ENCODE measurements at regions not wholly inside any gene's neighbourhood (a gene's known extent, or its start where the extent isn't known, plus 50 kb on each side); places are given as distances from the start of the nearest gene placed in this dataset.

DNA sequence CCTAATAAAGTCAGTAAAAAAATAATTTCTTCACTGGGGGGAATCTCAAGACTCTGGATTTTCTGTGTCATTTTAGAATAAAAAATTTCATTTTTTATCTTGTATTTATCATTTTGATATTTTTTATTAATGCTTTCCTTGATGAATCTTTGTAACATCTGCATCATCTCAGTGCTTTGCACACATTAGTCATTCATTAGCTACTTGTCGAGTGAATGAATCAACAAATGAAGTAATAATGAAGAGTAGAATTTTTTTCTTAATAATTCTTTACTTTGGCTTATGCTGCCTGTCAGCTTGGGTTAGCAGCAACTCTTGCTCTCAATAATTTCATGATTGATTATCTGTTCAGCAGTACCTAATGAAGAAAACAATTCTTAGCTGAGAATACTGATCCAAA, 530.8 kb downstream of the GRXCR1 start (continued):
- TF ChIP-seq ZFP41 (CRISPR knock-in tag; IDR thresholded peaks at IDR 0.05; ENCODE audit: borderline replicate concordance) (no peak), DZIP1 (CRISPR knock-in tag; IDR thresholded peaks at IDR 0.05) (no peak), RBM39 (IDR thresholded peaks at IDR 0.05; ENCODE audit: low read depth, low read length, poor library complexity, severe bottlenecking) (no peak), MYNN (CRISPR knock-in tag; IDR thresholded peaks at IDR 0.05; ENCODE audit: low read depth) (no peak), HMGA1 (CRISPR knock-in tag; conservative IDR thresholded peaks at IDR 0.05) (no peak), ZC3H4 (CRISPR knock-in tag; IDR thresholded peaks at IDR 0.05; ENCODE audit: borderline replicate concordance) (no peak)
- TF ChIP-seq, protein P1, sequence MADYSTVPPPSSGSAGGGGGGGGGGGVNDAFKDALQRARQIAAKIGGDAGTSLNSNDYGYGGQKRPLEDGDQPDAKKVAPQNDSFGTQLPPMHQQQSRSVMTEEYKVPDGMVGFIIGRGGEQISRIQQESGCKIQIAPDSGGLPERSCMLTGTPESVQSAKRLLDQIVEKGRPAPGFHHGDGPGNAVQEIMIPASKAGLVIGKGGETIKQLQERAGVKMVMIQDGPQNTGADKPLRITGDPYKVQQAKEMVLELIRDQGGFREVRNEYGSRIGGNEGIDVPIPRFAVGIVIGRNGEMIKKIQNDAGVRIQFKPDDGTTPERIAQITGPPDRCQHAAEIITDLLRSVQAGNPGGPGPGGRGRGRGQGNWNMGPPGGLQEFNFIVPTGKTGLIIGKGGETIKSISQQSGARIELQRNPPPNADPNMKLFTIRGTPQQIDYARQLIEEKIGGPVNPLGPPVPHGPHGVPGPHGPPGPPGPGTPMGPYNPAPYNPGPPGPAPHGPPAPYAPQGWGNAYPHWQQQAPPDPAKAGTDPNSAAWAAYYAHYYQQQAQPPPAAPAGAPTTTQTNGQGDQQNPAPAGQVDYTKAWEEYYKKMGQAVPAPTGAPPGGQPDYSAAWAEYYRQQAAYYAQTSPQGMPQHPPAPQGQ (CRISPR knock-in tag; IDR thresholded peaks at IDR 0.05; ENCODE audit: borderline replicate concordance) = no peak

- Histone ChIP-seq H3K4me2 (ENCODE audit: low read depth, low read length) (no peak overlapping the region), H2AFZ (ENCODE audit: low read length) (no peak overlapping the region), H3K36me3 (replicated peaks in 1 of 2; ENCODE audit: control insufficient read depth in 1 of 2, insufficient read depth in 2 of 2, low read length in 2 of 2) (no peaks in the 10 kb centered on the region), H3K27ac (ENCODE audit: extremely low read length, insufficient read depth, low read length) (no peak overlapping the region), H3K79me2 (ENCODE audit: insufficient read depth, low read length) (no peaks in the 10 kb centered on the region), H3K27me3 (ENCODE audit: control insufficient read depth in 1 of 2, insufficient read depth in 2 of 2, low read length in 2 of 2) (no peaks in the 10 kb centered on the region), H4K20me1 (ENCODE audit: insufficient read depth, low read length) (no peaks in the 10 kb centered on the region), H3K4me1 (ENCODE audit: insufficient read depth, low read length) (no peaks in the 10 kb centered on the region), H3K9ac (ENCODE audit: insufficient read depth, low read depth, low read length) (no peak overlapping the region), H3K9me3 (ENCODE audit: low read length) (peaks cover 30% of the 10 kb centered on the region), H3K4me3 (replicated peaks in 1 of 3; ENCODE audit: insufficient read depth in 1 of 3, low read depth in 2 of 3, low read length in 3 of 3) (no peak overlapping the region)
- CTCF ChIA-PET (ENCODE audit: low intra/inter-chr PET ratio, low total read pairs) = no interaction called here
- 4% methylated on average over 1 of the region's 1 CpG for WGBS (ENCODE audit: low lambda C conversion rate)
- POLR2A ChIA-PET = no interaction called here
- DNase-seq (ENCODE audit: low spot score) = no peak
- no peak for FAIRE-seq
- intact Hi-C loops (cut with micrococcal nuclease; ENCODE audit: unreplicated experiment) = no loop called here
- no TSS peak for BruUV-seq (replicated peaks)
- TF ChIP-seq RARG (CRISPR knock-in tag; IDR thresholded peaks at IDR 0.05; ENCODE audit: low read depth) (no peak), REL (CRISPR knock-in tag; conservative IDR thresholded peaks at IDR 0.05) (no peak), STAT5B (CRISPR knock-in tag; IDR thresholded peaks at IDR 0.05) (no peak), RBFOX2 (IDR thresholded peaks at IDR 0.05; ENCODE audit: low read depth, low read length) (no peak), HOXD1 (CRISPR knock-in tag; IDR thresholded peaks at IDR 0.05) (no peak), GATA4 (IDR thresholded peaks at IDR 0.05; ENCODE audit: borderline replicate concordance, low read depth) (no peak), PHF5A (CRISPR knock-in tag; IDR thresholded peaks at IDR 0.05; ENCODE audit: low read depth, unreplicated experiment) (no peak), SNAPC5 (CRISPR knock-in tag; IDR thresholded peaks at IDR 0.05; ENCODE audit: borderline replicate concordance) (no peak), ZNF557 (CRISPR knock-in tag; IDR thresholded peaks at IDR 0.05) (no peak), ZNF225 (CRISPR knock-in tag; IDR thresholded peaks at IDR 0.05) (no peak), NFKB2 (CRISPR knock-in tag; IDR thresholded peaks at IDR 0.05; ENCODE audit: borderline replicate concordance) (no peak), SATB2 (CRISPR knock-in tag; IDR thresholded peaks at IDR 0.05) (no peak), ZFP62 (CRISPR knock-in tag; IDR thresholded peaks at IDR 0.05) (no peak)
- TF ChIP-seq, protein P2, sequence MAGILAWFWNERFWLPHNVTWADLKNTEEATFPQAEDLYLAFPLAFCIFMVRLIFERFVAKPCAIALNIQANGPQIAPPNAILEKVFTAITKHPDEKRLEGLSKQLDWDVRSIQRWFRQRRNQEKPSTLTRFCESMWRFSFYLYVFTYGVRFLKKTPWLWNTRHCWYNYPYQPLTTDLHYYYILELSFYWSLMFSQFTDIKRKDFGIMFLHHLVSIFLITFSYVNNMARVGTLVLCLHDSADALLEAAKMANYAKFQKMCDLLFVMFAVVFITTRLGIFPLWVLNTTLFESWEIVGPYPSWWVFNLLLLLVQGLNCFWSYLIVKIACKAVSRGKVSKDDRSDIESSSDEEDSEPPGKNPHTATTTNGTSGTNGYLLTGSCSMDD (CRISPR knock-in tag; IDR thresholded peaks at IDR 0.05) = no peak
- no peak for ATAC-seq
- in situ Hi-C loops (cut with HindIII; ENCODE audit: extremely low pct_ligation_motif_present, low pct_unique_long_range_greater_than_20kb) = no loop called here
These were observed 532.7 kb downstream of the GRXCR1 start for GRCh38 chr4:43425206-43425605.

All from HepG2 (cell line).